B cell (primary cell): ENCODE measurements at regions not wholly inside any gene's neighbourhood (a gene's known extent, or its start where the extent isn't known, plus 50 kb on each side); places are given as distances from the start of the nearest gene placed in this dataset.

Experiments
- ATAC-seq: fragments of 200-7000 bp; cut with Tn5 transposase; one replicate; pipeline ENCODE4 v1.10.0; 2021; ENCODE audit warnings: low read depth, mild to moderate bottlenecking, moderate number of reproducible peaks, moderate library complexity
- CTCF ChIA-PET: fragments of 350-600 bp; sonication (Branson Sonifier 250); formaldehyde crosslinking; loops from one replicate; lab custom pipeline; 2021; ENCODE audit warnings: antibody characterized with exemption, inconsistent platforms; lab: Charles Lee
- POLR2A ChIA-PET: fragments of 350-600 bp; sonication (Branson Sonifier 250); formaldehyde crosslinking; loops from one replicate; lab custom pipeline; 2021; ENCODE audit warnings: antibody characterized with exemption; lab: Charles Lee
- DNase-seq: peaks from one replicate; pipeline ENCODE4 v3.0.0; 2013
- H2AFZ ChIP-seq: 2 replicates; pipeline ENCODE4 v1.6.1; 2012; ENCODE audit warnings: mild to moderate bottlenecking, low read depth, low read length; ENCODE audit not compliant: insufficient read depth, poor library complexity, severe bottlenecking
- H3K27ac ChIP-seq, 2 donors: 1 replicate in 1 of 2; 2 replicates in 1 of 2; pipeline ENCODE4 v1.5.1; 2012 to 2013; ENCODE audit warnings: low read length in 2 of 2, mild to moderate bottlenecking in 2 of 2, moderate library complexity in 1 of 2
- H3K27me3 ChIP-seq, 4 experiments: fragments of 200-600 bp in 1 of 4; sonication (generic) in 1 of 4; replicated peaks in 1 of 4; 1 replicate in 2 of 4; 2 replicates in 2 of 4; pipeline versions ENCODE4 v1.6.1 to v1.7.0; 2013 to 2016; ENCODE audit warnings: low read length in 3 of 4, mild to moderate bottlenecking in 2 of 4, mixed read lengths in 1 of 4, moderate library complexity in 1 of 4; ENCODE audit not compliant: insufficient read depth in 4 of 4, control insufficient read depth in 3 of 4; ENCODE audit errors: control extremely low read depth in 1 of 4
- H3K36me3 ChIP-seq, 2 experiments: replicated peaks in 1 of 2; 1 replicate in 1 of 2; 2 replicates in 1 of 2; pipeline versions ENCODE4 v1.6.1 to v1.7.1; 2013; ENCODE audit warnings: low read length in 1 of 2; ENCODE audit not compliant: insufficient read depth in 2 of 2, control insufficient read depth in 1 of 2; ENCODE audit errors: control extremely low read depth in 1 of 2, extremely low read depth in 1 of 2
- H3K4me1 ChIP-seq, 2 donors: fragments of 200-600 bp in 1 of 2; sonication (generic) in 1 of 2; 1 replicate in 1 of 2; 2 replicates in 1 of 2; pipeline versions ENCODE4 v1.5.1 to v1.6.1; 2013 to 2017; ENCODE audit warnings: low read length in 2 of 2; ENCODE audit not compliant: control insufficient read depth in 2 of 2, insufficient read depth in 2 of 2
- H3K4me2 ChIP-seq: replicated peaks from 2 replicates; pipeline ENCODE3; 2012; ENCODE audit warnings: mild to moderate bottlenecking, low read depth, low read length; ENCODE audit not compliant: poor library complexity, severe bottlenecking
- H3K4me3 ChIP-seq, 5 experiments: fragments of 200-600 bp in 1 of 5; sonication (generic) in 1 of 5; 1 replicate in 3 of 5; 2 replicates in 2 of 5; pipeline versions ENCODE4 v1.5.1 to v1.7.0; 2011 to 2016; ENCODE audit warnings: low read length in 4 of 5, mild to moderate bottlenecking in 4 of 5, low read depth in 2 of 5, control low read depth in 1 of 5, moderate library complexity in 1 of 5; ENCODE audit not compliant: insufficient read depth in 1 of 5; ENCODE audit errors: control extremely low read depth in 1 of 5, extremely low read depth in 1 of 5
- H3K79me2 ChIP-seq: fragments of 200-600 bp; sonication (generic); one replicate; pipeline ENCODE4 v1.6.0; 2016; ENCODE audit warnings: low read length; ENCODE audit not compliant: control insufficient read depth, insufficient read depth
- H3K9ac ChIP-seq: fragments of 200-600 bp; sonication (generic); 2 replicates; pipeline ENCODE4 v1.6.1; 2017; ENCODE audit warnings: mild to moderate bottlenecking, low read length, moderate library complexity
- H3K9me3 ChIP-seq, 3 donors: one replicate each; pipeline versions ENCODE4 v1.6.1 to v1.7.1; 2013; ENCODE audit warnings: low read length in 2 of 3; ENCODE audit not compliant: control insufficient read depth in 2 of 3, insufficient read depth in 1 of 3; ENCODE audit errors: control extremely low read depth in 1 of 3
- H4K20me1 ChIP-seq: 2 replicates; pipeline ENCODE4 v1.6.0; 2012; ENCODE audit warnings: mild to moderate bottlenecking, low read length; ENCODE audit not compliant: insufficient read depth, control insufficient read depth, poor library complexity, severe bottlenecking
- H3K27ac Mint-ChIP-seq: one replicate; pipeline ENCODE4 v1.8.0; 2021; ENCODE audit warnings: mixed read lengths
- H3K27me3 Mint-ChIP-seq: one replicate; pipeline ENCODE4 v1.8.0; 2021; ENCODE audit warnings: mixed read lengths
- H3K4me1 Mint-ChIP-seq: one replicate; pipeline ENCODE4 v1.8.0; 2021; ENCODE audit warnings: mixed read lengths
- H3K4me3 Mint-ChIP-seq: one replicate; pipeline ENCODE4 v1.8.0; 2021; ENCODE audit warnings: mixed read lengths
- H3K9me3 Mint-ChIP-seq: one replicate; pipeline ENCODE4 v1.8.0; 2022; ENCODE audit warnings: mixed read lengths; ENCODE audit not compliant: insufficient read depth
- EZH2 ChIP-seq: IDR thresholded peaks from 2 replicates; pipeline ENCODE4 v1.6.1; 2012; ENCODE audit warnings: borderline replicate concordance, low read depth, mild to moderate bottlenecking, moderate library complexity, low read length; ENCODE audit not compliant: insufficient read depth, poor library complexity, severe bottlenecking
- WGBS: methylation state at CpG from one replicate; pipeline ENCODE4 v1.1.5; 2013; ENCODE audit warnings: missing lambda C conversion rate; ENCODE audit not compliant: insufficient coverage; 5-methylcytosine and 5-hydroxymethylcytosine counted together
- intact Hi-C: fragments of 100-400 bp; cut with micrococcal nuclease; formaldehyde crosslinking; loops from one replicate; pipeline ENCODE4 v1.10.0; 2022
- TF ChIP-seq, protein P1 (sequence below): fragments of 200-600 bp; IDR thresholded peaks from one replicate; pipeline ENCODE4 v1.8.0; 2022; ENCODE audit warnings: antibody characterized with exemption, mild to moderate bottlenecking

DNA sequence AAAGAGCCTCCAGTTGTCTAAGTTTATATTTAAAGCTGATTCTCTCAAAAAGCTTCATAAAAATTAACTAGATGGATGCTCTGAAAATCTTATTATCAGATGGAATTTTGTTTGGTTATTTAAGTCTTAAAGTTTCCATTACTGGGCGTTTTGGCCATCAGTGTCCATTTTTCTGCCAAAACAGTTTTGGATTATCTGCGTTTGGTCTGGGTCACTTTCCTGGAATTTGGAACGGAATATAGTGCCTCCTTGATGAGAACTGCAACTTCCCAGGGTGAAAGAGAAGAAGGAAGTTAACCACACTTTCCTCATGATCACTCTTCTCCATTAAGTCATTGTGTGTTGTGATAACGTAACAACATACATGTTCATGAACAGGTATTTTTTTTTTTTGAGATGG, 764.9 kb upstream of the AUTS2 start:
- Histone ChIP-seq H2AFZ (no peak overlapping the region), H3K4me3 (no peak overlapping the region), H3K4me2 (no peak overlapping the region), H4K20me1 (no peaks in the 10 kb centered on the region), H3K9ac (no peak overlapping the region), H3K27ac (no peak overlapping the region), H3K9me3 (peaks cover 0 to 5% (median 0%) of the 10 kb centered on the region in 3 donors), H3K27me3 (no peaks in the 10 kb centered on the region), H3K36me3 (no peaks in the 10 kb centered on the region), H3K79me2 (no peaks in the 10 kb centered on the region), H3K4me1 (no peaks in the 10 kb centered on the region)
- intact Hi-C loops, result no loop called here
- H3K27me3 Mint-ChIP-seq, result no peaks in the 10 kb centered on the region
- ATAC-seq (no peak), DNase-seq (no peak)
- TF ChIP-seq EZH2, result no peak
- TF ChIP-seq, protein P1, sequence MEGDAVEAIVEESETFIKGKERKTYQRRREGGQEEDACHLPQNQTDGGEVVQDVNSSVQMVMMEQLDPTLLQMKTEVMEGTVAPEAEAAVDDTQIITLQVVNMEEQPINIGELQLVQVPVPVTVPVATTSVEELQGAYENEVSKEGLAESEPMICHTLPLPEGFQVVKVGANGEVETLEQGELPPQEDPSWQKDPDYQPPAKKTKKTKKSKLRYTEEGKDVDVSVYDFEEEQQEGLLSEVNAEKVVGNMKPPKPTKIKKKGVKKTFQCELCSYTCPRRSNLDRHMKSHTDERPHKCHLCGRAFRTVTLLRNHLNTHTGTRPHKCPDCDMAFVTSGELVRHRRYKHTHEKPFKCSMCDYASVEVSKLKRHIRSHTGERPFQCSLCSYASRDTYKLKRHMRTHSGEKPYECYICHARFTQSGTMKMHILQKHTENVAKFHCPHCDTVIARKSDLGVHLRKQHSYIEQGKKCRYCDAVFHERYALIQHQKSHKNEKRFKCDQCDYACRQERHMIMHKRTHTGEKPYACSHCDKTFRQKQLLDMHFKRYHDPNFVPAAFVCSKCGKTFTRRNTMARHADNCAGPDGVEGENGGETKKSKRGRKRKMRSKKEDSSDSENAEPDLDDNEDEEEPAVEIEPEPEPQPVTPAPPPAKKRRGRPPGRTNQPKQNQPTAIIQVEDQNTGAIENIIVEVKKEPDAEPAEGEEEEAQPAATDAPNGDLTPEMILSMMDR, result no peak
- H3K27ac Mint-ChIP-seq, result no peak overlapping the region
- POLR2A ChIA-PET, result no interaction called here
- 81% methylated on average over 2 of the region's 4 CpGs for WGBS
- no peaks in the 10 kb centered on the region for H3K4me1 Mint-ChIP-seq
- CTCF ChIA-PET, result no interaction called here
- H3K9me3 Mint-ChIP-seq, result peaks cover 5% of the 10 kb centered on the region
- no peak overlapping the region for H3K4me3 Mint-ChIP-seq

DNA sequence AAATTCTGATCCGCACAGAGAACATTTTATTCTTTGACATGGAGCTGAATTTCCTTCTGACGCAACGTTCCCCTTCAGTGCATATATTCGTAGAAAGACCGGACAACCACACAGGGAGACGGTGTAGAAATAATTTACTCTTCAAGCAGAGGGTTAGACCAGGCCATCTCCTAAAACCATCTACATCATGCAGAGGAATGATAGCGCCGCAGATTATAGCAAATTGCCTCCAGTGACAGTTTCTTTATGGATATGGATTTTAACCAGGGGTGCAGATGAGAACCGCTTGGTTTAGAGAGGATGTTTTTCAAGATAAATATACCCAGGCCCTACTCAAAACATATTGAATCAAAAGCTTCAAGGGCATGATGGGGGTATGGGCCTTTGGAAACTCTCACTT, 759.3 kb upstream of the AUTS2 start:
- no peaks in the 10 kb centered on the region for H3K4me1 ChIP-seq
- WGBS, result 93% methylated on average over 5 of the region's 9 CpGs
- no peaks in the 10 kb centered on the region for H3K9me3 ChIP-seq
- H3K27me3 ChIP-seq, result no peaks in the 10 kb centered on the region
- CTCF ChIA-PET, result no interaction called here
- Mint-ChIP-seq H3K4me1 (no peaks in the 10 kb centered on the region), H3K27ac (no peak overlapping the region), H3K4me3 (no peak overlapping the region), H3K27me3 (no peaks in the 10 kb centered on the region), H3K9me3 (no peaks in the 10 kb centered on the region)
- H3K4me2 ChIP-seq, result no peak overlapping the region
- H4K20me1 ChIP-seq, result no peaks in the 10 kb centered on the region
- intact Hi-C loops, result no loop called here
- H3K79me2 ChIP-seq, result no peaks in the 10 kb centered on the region
- TF ChIP-seq EZH2, result no peak
- TF ChIP-seq, protein P1, result no peak
- no peak for DNase-seq
- H3K9ac ChIP-seq, result no peak overlapping the region
- H3K27ac ChIP-seq, result no peak overlapping the region
- POLR2A ChIA-PET, result no interaction called here
- H3K36me3 ChIP-seq, result no peaks in the 10 kb centered on the region
- H2AFZ ChIP-seq, result no peak overlapping the region
- ATAC-seq, result no peak
- H3K4me3 ChIP-seq, result no peak overlapping the region
